Gastrocnemius medialis (tissue), 4 donors: ENCODE measurements at regions not wholly inside any gene's neighbourhood (a gene's known extent, or its start where the extent isn't known, plus 50 kb on each side); places are given as distances from the start of the nearest gene placed in this dataset.
"Not testable (repeated sequence)": the region's sequence is repeated elsewhere in the genome, so short reads cannot be mapped to it uniquely, and the experiment has no call there.

ENCODE experiments used
- ATAC-seq, 2 donors: fragments of 150-250 bp; one replicate each; pipeline ENCODE4 v1.9.1; 2016
- DNase-seq, 2 donors: peaks; one replicate each; pipeline ENCODE4 v3.0.0-alpha.2; 2019
- H3K27ac ChIP-seq, 4 donors: fragments of 200-600 bp; sonication (generic); 1 replicate in 1 of 4; 2 replicates in 3 of 4; pipeline ENCODE4 v1.5.1; 2016 to 2018; ENCODE audit warnings: mild to moderate bottlenecking in 2 of 4, moderate library complexity in 1 of 4
- H3K27me3 ChIP-seq, 3 donors: fragments of 200-600 bp; sonication (generic) in 2 of 3; 1 replicate in 1 of 3; 2 replicates in 2 of 3; pipeline versions ENCODE4 v1.5.1 to v1.6.0; 2016 to 2019; ENCODE audit warnings: mild to moderate bottlenecking in 1 of 3, moderate library complexity in 1 of 3
- H3K36me3 ChIP-seq, 2 donors: fragments of 200-600 bp; sonication (generic) in 1 of 2; one replicate each; pipeline ENCODE4 v1.5.1; 2017 to 2018
- H3K4me1 ChIP-seq, 2 donors: fragments of 200-600 bp; sonication (generic) in 1 of 2; one replicate each; pipeline ENCODE4 v1.5.1; 2016 to 2017; ENCODE audit warnings: mild to moderate bottlenecking in 2 of 2
- H3K4me3 ChIP-seq, 4 donors: fragments of 200-600 bp; sonication (generic) in 3 of 4; 1 replicate in 1 of 4; 2 replicates in 3 of 4; pipeline ENCODE4 v1.5.1; 2016 to 2019; ENCODE audit warnings: mild to moderate bottlenecking in 2 of 4
- H3K9me3 ChIP-seq, 3 donors: fragments of 200-600 bp; sonication (generic) in 2 of 3; 1 replicate in 1 of 3; 2 replicates in 2 of 3; pipeline ENCODE4 v1.5.1; 2016 to 2019
- POLR2A ChIP-seq, 2 donors: fragments of 450-650 bp; IDR thresholded peaks; one replicate each; pipeline ENCODE4 v1.6.1; 2017; ENCODE audit warnings: antibody characterized with exemption in 2 of 2, mild to moderate bottlenecking in 2 of 2, moderate library complexity in 2 of 2
- in situ Hi-C, 4 donors: fragments of 200-750 bp; cut with MboI; loops; one replicate each; pipeline versions ENCODE4 v1.15.0 to v1.8.0; 2017; ENCODE audit warnings: low sequenced_read_pairs in 4 of 4
- intact Hi-C: fragments of 100-400 bp; cut with DNase I; formaldehyde crosslinking; loops from one replicate; pipeline ENCODE4 v1.15.1; 2023; ENCODE audit warnings: low total_unique reads
- TF ChIP-seq, protein P1 (sequence below), 5 experiments: fragments of 450-650 bp in 3 of 5; fragments of 200-600 bp in 2 of 5; sonication (generic) in 2 of 5; IDR thresholded peaks in 4 of 5; conservative IDR thresholded peaks in 1 of 5; 1 replicate in 4 of 5; 2 replicates in 1 of 5; pipeline ENCODE4 v1.5.1; 2016 to 2019; ENCODE audit warnings: antibody characterized with exemption in 5 of 5, mild to moderate bottlenecking in 3 of 5, moderate library complexity in 3 of 5

DNA sequence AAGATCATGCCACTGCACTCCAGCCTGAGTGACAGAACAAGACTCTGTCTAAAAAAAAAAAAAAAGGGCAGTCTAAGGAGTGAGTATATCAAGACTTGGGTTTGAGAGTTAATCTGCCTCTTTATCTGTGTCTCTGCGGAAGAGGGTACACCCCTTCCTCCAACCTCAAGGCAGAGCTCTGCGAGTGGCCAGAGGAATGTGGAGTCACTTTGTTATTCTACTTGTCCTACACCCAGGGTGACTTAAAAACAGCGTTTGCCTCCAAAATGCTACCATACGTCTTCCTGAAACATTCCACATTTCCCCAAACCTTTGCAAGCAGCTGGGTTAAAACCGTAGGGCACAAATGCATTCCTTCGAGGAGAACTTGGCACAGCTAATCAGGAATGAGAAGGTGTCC is 199.9 kb downstream of the SHOX start:
- in situ Hi-C loops, result no loop called here
- no peak for ATAC-seq
- intact Hi-C loops, result no loop called here
- TF ChIP-seq POLR2A (IDR thresholded peaks at IDR 0.05), result no peak
- TF ChIP-seq, protein P1, sequence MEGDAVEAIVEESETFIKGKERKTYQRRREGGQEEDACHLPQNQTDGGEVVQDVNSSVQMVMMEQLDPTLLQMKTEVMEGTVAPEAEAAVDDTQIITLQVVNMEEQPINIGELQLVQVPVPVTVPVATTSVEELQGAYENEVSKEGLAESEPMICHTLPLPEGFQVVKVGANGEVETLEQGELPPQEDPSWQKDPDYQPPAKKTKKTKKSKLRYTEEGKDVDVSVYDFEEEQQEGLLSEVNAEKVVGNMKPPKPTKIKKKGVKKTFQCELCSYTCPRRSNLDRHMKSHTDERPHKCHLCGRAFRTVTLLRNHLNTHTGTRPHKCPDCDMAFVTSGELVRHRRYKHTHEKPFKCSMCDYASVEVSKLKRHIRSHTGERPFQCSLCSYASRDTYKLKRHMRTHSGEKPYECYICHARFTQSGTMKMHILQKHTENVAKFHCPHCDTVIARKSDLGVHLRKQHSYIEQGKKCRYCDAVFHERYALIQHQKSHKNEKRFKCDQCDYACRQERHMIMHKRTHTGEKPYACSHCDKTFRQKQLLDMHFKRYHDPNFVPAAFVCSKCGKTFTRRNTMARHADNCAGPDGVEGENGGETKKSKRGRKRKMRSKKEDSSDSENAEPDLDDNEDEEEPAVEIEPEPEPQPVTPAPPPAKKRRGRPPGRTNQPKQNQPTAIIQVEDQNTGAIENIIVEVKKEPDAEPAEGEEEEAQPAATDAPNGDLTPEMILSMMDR (IDR thresholded peaks at IDR 0.05 in 4 of 5, conservative IDR thresholded peaks at IDR 0.05 in 1 of 5), result no peak
- DNase-seq, result no peak
- H3K4me3 ChIP-seq, result no peak overlapping the region
- H3K27ac ChIP-seq, result no peak overlapping the region
- H3K27me3 ChIP-seq, result no peaks in the 10 kb centered on the region
- no peaks in the 10 kb centered on the region for H3K36me3 ChIP-seq
- H3K4me1 ChIP-seq, result no peaks in the 10 kb centered on the region
- H3K9me3 ChIP-seq, result no peaks in the 10 kb centered on the region

DNA sequence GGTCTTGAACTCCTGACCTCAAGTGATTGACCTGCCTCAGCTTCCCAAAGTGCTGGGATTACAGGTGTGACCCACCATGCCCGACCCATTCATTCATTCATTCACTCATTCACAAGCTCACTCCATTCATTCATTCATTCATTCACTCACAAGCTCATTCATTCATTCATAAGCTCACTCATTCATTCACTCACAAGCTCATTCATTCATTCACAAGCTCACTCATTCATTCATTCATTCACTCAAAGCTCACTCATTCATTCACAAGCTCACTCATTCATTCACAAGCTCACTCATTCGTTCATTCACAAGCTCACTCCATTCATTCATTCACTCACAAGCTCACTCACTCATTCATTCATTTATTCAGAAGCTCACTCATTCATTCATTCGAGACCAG is 198.6 kb downstream of the SHOX start:
- Histone ChIP-seq H3K36me3 (no peaks in the 10 kb centered on the region), H3K4me3 (no peak overlapping the region), H3K27me3 (no peaks in the 10 kb centered on the region), H3K27ac (no peak overlapping the region), H3K4me1 (no peaks in the 10 kb centered on the region), H3K9me3 (no peaks in the 10 kb centered on the region)
- ATAC-seq (no peak), DNase-seq (no peak)
- intact Hi-C loops, result no loop called here
- no peak for TF ChIP-seq POLR2A (IDR thresholded peaks at IDR 0.05)
- TF ChIP-seq, protein P1 (IDR thresholded peaks at IDR 0.05 in 4 of 5, conservative IDR thresholded peaks at IDR 0.05 in 1 of 5), result no peak
- in situ Hi-C loops, result no loop called here

DNA sequence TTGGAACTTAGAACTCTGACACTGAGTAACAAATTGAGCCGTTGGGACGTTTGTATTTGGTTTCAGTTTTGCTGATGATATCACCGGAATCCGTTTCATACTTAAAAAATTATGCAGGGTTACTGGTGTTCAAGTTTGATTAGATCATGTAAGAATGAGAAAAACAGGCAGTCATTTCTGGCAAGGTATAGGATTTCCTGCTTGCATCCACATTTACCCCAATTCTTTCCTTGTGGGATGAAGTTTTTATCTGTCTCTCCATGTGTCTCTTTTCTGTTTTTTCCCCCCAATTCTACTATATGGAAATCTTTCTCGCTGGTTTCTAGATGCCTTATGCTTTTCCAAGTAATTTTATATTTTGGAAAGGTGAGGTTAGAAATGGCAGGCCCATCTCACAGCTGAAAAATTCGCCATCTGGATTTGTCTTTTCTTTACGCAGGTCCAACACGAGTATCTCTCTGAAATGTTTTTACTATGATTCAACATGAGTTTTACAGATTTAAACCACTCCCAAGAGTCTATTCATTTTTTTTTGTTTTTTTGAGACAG is 197.9 kb downstream of the SHOX start:
- no peaks in the 10 kb centered on the region for H3K36me3 ChIP-seq
- no peak overlapping the region for H3K4me3 ChIP-seq
- H3K9me3 ChIP-seq, result no peaks in the 10 kb centered on the region
- H3K27me3 ChIP-seq, result no peaks in the 10 kb centered on the region
- no peak overlapping the region for H3K27ac ChIP-seq
- ATAC-seq (no peak), DNase-seq (no peak)
- H3K4me1 ChIP-seq, result no peaks in the 10 kb centered on the region
- in situ Hi-C loops (no loop called here), intact Hi-C loops (no loop called here)
- no peak for TF ChIP-seq POLR2A (IDR thresholded peaks at IDR 0.05)
- TF ChIP-seq, protein P1 (IDR thresholded peaks at IDR 0.05 in 4 of 5, conservative IDR thresholded peaks at IDR 0.05 in 1 of 5), result no peak

DNA sequence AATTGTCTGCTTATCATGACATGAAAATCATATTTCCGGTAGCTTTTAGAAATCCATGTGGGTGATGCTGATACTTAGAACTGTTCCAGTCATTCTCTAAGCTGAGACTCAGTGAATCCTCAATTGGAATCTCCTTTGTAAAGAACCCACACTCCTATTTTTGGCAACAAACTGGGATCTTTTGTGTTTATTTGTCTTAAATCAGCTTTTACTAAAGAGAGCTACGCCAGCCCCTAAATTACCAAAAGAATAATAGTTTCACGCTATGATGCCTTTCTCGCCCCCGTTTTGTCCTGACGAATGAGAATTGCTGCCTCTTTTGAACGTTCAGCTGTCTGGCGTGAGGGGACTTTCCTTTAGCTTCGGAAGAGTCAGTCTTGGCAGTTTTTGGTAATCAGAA is 195.9 kb downstream of the SHOX start:
- Histone ChIP-seq H3K9me3 (no peaks in the 10 kb centered on the region), H3K4me3 (no peak overlapping the region), H3K27me3 (no peaks in the 10 kb centered on the region), H3K36me3 (no peaks in the 10 kb centered on the region), H3K27ac (peak overlapping the region; percentile 7 to 64 (median 38)), H3K4me1 (no peaks in the 10 kb centered on the region)
- DNase-seq (no peak), ATAC-seq (no peak)
- intact Hi-C loops (no loop called here), in situ Hi-C loops (no loop called here)
- TF ChIP-seq, protein P1 (IDR thresholded peaks at IDR 0.05 in 4 of 5, conservative IDR thresholded peaks at IDR 0.05 in 1 of 5), result no peak
- TF ChIP-seq POLR2A (IDR thresholded peaks at IDR 0.05), result no peak

DNA sequence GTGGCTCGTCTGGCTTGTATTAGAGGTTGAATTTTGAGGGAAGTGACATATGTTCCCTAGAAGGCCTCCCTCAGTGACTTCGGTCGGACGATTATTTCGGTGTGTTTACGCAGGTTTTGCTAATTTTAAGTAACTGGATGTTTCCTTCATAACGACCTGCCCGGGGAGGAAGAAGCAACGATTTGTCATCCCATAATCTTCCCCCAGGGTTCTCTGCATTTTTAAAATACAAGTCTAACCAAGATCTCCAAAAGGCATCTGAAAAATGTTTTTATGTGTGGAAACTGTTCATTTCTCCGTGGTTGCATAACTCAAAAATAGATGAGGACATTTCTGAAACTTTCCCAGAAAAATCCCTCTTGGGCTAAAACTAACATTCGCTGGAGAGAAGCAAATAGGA is 195.4 kb downstream of the SHOX start:
- Histone ChIP-seq H3K4me1 (no peaks in the 10 kb centered on the region), H3K36me3 (no peaks in the 10 kb centered on the region), H3K27ac (peak overlapping the region in 3 of 4 donors; percentile 30 to 41 (median 38)), H3K4me3 (no peak overlapping the region), H3K27me3 (no peaks in the 10 kb centered on the region), H3K9me3 (no peaks in the 10 kb centered on the region)
- TF ChIP-seq, protein P1 (IDR thresholded peaks at IDR 0.05 in 4 of 5, conservative IDR thresholded peaks at IDR 0.05 in 1 of 5), result no peak
- no peak for TF ChIP-seq POLR2A (IDR thresholded peaks at IDR 0.05)
- in situ Hi-C loops (no loop called here), intact Hi-C loops (no loop called here)
- DNase-seq, result peak in 1 of 2 donors; percentile 22
- ATAC-seq, result peak; percentile 45 to 51

DNA sequence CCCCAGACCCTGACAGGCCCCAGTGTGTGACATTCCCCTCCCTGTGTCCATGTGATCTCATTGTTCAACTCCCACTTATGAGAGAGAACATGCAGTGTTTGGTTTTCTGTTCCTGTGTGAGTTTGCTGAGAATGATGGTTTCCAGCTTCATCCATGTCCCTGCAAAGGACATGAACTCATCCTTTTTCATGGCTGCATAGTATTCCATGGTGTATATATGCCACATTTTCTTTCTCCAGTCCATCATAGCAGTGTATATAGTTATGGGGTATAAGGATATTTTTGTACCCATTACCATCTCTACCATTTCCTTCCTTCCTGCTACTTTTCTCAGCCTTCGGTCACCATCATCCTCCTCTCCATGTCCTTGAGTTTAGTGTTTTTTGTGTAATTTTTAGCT is 192.5 kb downstream of the SHOX start:
- H3K4me1 ChIP-seq, DNase-seq, ATAC-seq, H3K4me3 ChIP-seq, H3K36me3 ChIP-seq, in situ Hi-C loops, H3K9me3 ChIP-seq, H3K27ac ChIP-seq, H3K27me3 ChIP-seq, intact Hi-C loops: not testable (repeated sequence)
